HTR-8/SVneo (cell line): ENCODE measurements at regions not wholly inside any gene's neighbourhood (a gene's known extent, or its start where the extent isn't known, plus 50 kb on each side); places are given as distances from the start of the nearest gene placed in this dataset.

Experiments
- DNase-seq: peaks from one replicate; pipeline ENCODE4 v3.0.0; 2011; ENCODE audit warnings: low spot score, mixed read lengths; ENCODE audit not compliant: insufficient read length
- FAIRE-seq: peaks from 2 replicates; lab custom pipeline; 2011; peaks lifted over from hg19 to GRCh38; lab: Jason Lieb, UNC

GRCh38 chr1:228821252-228821651 lies 86.0 kb downstream of the RHOU start:
- no peak for DNase-seq
- peak; percentile 60 for FAIRE-seq

GRCh38 chr1:228823200-228823599 lies 87.9 kb downstream of the RHOU start:
- no peak for DNase-seq
- no peak for FAIRE-seq

- no peak for FAIRE-seq
- no peak for DNase-seq
Observed at GRCh38 chr1:228824366-228824765, 89.1 kb downstream of the RHOU start.

- FAIRE-seq (no peak), DNase-seq (no peak)
Observed at GRCh38 chr1:228825041-228825440, 89.8 kb downstream of the RHOU start.

GRCh38 chr1:228825840-228826484 lies 90.7 kb downstream of the RHOU start:
- FAIRE-seq (no peak), DNase-seq (no peak)

- FAIRE-seq (no peak), DNase-seq (no peak)
Observed at GRCh38 chr1:228827019-228827418, 91.7 kb downstream of the RHOU start.

- DNase-seq = no peak
Observed at GRCh38 chr1:228828151-228828550, 92.9 kb downstream of the RHOU start.

GRCh38 chr1:228830185-228830953 lies 95.1 kb downstream of the RHOU start:
- DNase-seq (no peak), FAIRE-seq (no peak)

More at GRCh38 chr1:228828151-228828550, 92.9 kb downstream of the RHOU start:
- FAIRE-seq = no peak

- FAIRE-seq (no peak), DNase-seq (peak; percentile 76)
Observed at GRCh38 chr1:228830954-228831481, 95.7 kb downstream of the RHOU start.

GRCh38 chr1:228833911-228834688 lies 98.8 kb downstream of the RHOU start:
- no peak for DNase-seq

GRCh38 chr1:228835456-228835855 lies 100.2 kb downstream of the RHOU start:
- DNase-seq = no peak
- no peak for FAIRE-seq

More at GRCh38 chr1:228833911-228834688, 98.8 kb downstream of the RHOU start:
- FAIRE-seq = no peak

- DNase-seq = no peak
- FAIRE-seq = no peak
Observed at GRCh38 chr1:228835911-228836310, 100.6 kb downstream of the RHOU start.

GRCh38 chr1:228836427-228836826 lies 101.1 kb downstream of the RHOU start:
- FAIRE-seq (no peak), DNase-seq (no peak)

GRCh38 chr1:228837032-228837431 lies 101.8 kb downstream of the RHOU start:
- no peak for FAIRE-seq
- DNase-seq = no peak

GRCh38 chr1:228837817-228838716 lies 102.8 kb downstream of the RHOU start:
- FAIRE-seq (peak; percentile 28), DNase-seq (peak; percentile 81)

- no peak for DNase-seq
- FAIRE-seq = no peak
Observed at GRCh38 chr1:228838717-228839500, 103.6 kb downstream of the RHOU start.

GRCh38 chr1:228839656-228840055 lies 104.4 kb downstream of the RHOU start:
- FAIRE-seq = no peak
- DNase-seq = no peak

- DNase-seq (no peak), FAIRE-seq (no peak)
Observed at GRCh38 chr1:228841632-228842031, 106.4 kb downstream of the RHOU start.
